Colonic mucosa (tissue), 4 donors: ENCODE measurements at regions not wholly inside any gene's neighbourhood (a gene's known extent, or its start where the extent isn't known, plus 50 kb on each side); places are given as distances from the start of the nearest gene placed in this dataset.
"Not testable (repeated sequence)": the region's sequence is repeated elsewhere in the genome, so short reads cannot be mapped to it uniquely, and the experiment has no call there.

Experiments
- DNase-seq: peaks from one replicate; pipeline ENCODE4 v3.0.0-alpha.2; 2020
- H3K27ac ChIP-seq: fragments of 200-600 bp; one replicate; pipeline ENCODE4 v1.8.0; 2021
- H3K27me3 ChIP-seq: fragments of 200-600 bp; one replicate; pipeline ENCODE4 v1.8.0; 2021
- H3K36me3 ChIP-seq: fragments of 200-600 bp; one replicate; pipeline ENCODE4 v1.8.0; 2021
- H3K4me1 ChIP-seq: fragments of 200-600 bp; one replicate; pipeline ENCODE4 v1.8.0; 2021; ENCODE audit warnings: mild to moderate bottlenecking
- H3K4me3 ChIP-seq: fragments of 200-600 bp; one replicate; pipeline ENCODE4 v1.8.0; 2021
- H3K9ac ChIP-seq, 2 donors: one replicate each; pipeline ENCODE4 v1.7.0; 2013; ENCODE audit warnings: control low read depth in 2 of 2, low read depth in 2 of 2, low read length in 2 of 2
- H3K9me3 ChIP-seq: fragments of 200-600 bp; one replicate; pipeline ENCODE4 v1.8.0; 2021
- CTCF ChIP-seq: fragments of 200-600 bp; IDR thresholded peaks from one replicate; pipeline ENCODE4 v1.8.0; 2022; ENCODE audit warnings: antibody characterized with exemption, mild to moderate bottlenecking
- intact Hi-C: fragments of 100-400 bp; cut with DNase I; formaldehyde crosslinking; loops from one replicate; pipeline ENCODE4 v1.14.1; 2022
- donor health status: healthy.
- donor health status: DM: no; HTN: no; CAD: no.
- donor health status: DM: no; HTN: no; CAD: no.

- Histone ChIP-seq H3K4me3 (no peak overlapping the region), H3K9ac (no peak overlapping the region), H3K27me3 (no peaks in the 10 kb centered on the region), H3K9me3 (no peaks in the 10 kb centered on the region), H3K4me1 (no peaks in the 10 kb centered on the region), H3K27ac (no peak overlapping the region), H3K36me3 (no peaks in the 10 kb centered on the region)
- intact Hi-C loops, result no loop called here
- TF ChIP-seq CTCF, result no peak
- no peak for DNase-seq
Observed at GRCh38 chr5:52024359-52024758, 641.1 kb downstream of the ISL1 start.

- H3K27ac ChIP-seq, H3K27me3 ChIP-seq, H3K4me1 ChIP-seq, DNase-seq, H3K9ac ChIP-seq, H3K9me3 ChIP-seq, H3K4me3 ChIP-seq, H3K36me3 ChIP-seq, intact Hi-C loops: not testable (repeated sequence)
Observed at GRCh38 chr5:52029836-52030235, 646.6 kb downstream of the ISL1 start.

GRCh38 chr5:52041842-52042241, 658.6 kb downstream of the ISL1 start:
- no peaks in the 10 kb centered on the region for H3K4me1 ChIP-seq
- no peaks in the 10 kb centered on the region for H3K9me3 ChIP-seq
- no peak overlapping the region for H3K9ac ChIP-seq
- H3K36me3 ChIP-seq, result no peaks in the 10 kb centered on the region
- H3K27me3 ChIP-seq, result no peaks in the 10 kb centered on the region
- TF ChIP-seq CTCF, result no peak
- DNase-seq, result no peak
- H3K4me3 ChIP-seq, result no peak overlapping the region
- no peak overlapping the region for H3K27ac ChIP-seq
- intact Hi-C loops, result no loop called here

- H3K9ac ChIP-seq, result no peak overlapping the region
- intact Hi-C loops, result no loop called here
- H3K4me1 ChIP-seq, result no peaks in the 10 kb centered on the region
- no peak overlapping the region for H3K4me3 ChIP-seq
- TF ChIP-seq CTCF, result no peak
- H3K27me3 ChIP-seq, result no peaks in the 10 kb centered on the region
- no peak for DNase-seq
- no peaks in the 10 kb centered on the region for H3K9me3 ChIP-seq
- no peak overlapping the region for H3K27ac ChIP-seq
- H3K36me3 ChIP-seq, result no peaks in the 10 kb centered on the region
Observed at GRCh38 chr5:52043137-52043536, 659.9 kb downstream of the ISL1 start.

GRCh38 chr5:52043543-52043942, 660.3 kb downstream of the ISL1 start:
- TF ChIP-seq CTCF, result no peak
- H3K27ac ChIP-seq, result no peak overlapping the region
- no peak overlapping the region for H3K4me3 ChIP-seq
- H3K36me3 ChIP-seq, result no peaks in the 10 kb centered on the region
- no peak overlapping the region for H3K9ac ChIP-seq
- intact Hi-C loops, result no loop called here
- no peaks in the 10 kb centered on the region for H3K4me1 ChIP-seq
- no peaks in the 10 kb centered on the region for H3K9me3 ChIP-seq
- no peak for DNase-seq
- no peaks in the 10 kb centered on the region for H3K27me3 ChIP-seq

- Histone ChIP-seq H3K36me3 (no peaks in the 10 kb centered on the region), H3K27me3 (peaks cover 5% of the 10 kb centered on the region), H3K4me3 (no peak overlapping the region), H3K9me3 (no peaks in the 10 kb centered on the region), H3K27ac (no peak overlapping the region), H3K9ac (no peak overlapping the region), H3K4me1 (no peaks in the 10 kb centered on the region)
- no peak for TF ChIP-seq CTCF
- intact Hi-C loops, result no loop called here
- no peak for DNase-seq
Observed at GRCh38 chr5:52051759-52052158, 668.5 kb downstream of the ISL1 start.
